Right lobe of liver (tissue), 4 donors: ENCODE measurements at regions not wholly inside any gene's neighbourhood (a gene's known extent, or its start where the extent isn't known, plus 50 kb on each side); places are given as distances from the start of the nearest gene placed in this dataset.
"Not testable (repeated sequence)": the region's sequence is repeated elsewhere in the genome, so short reads cannot be mapped to it uniquely, and the experiment has no call there.

Experiments
- POLR2A ChIP-seq: fragments of 450-650 bp; IDR thresholded peaks from one replicate; pipeline ENCODE4 v1.6.1; 2017; ENCODE audit warnings: antibody characterized with exemption, mild to moderate bottlenecking
- TF ChIP-seq, protein P1 (sequence below), 4 donors: fragments of 200-600 bp in 3 of 4; fragments of 450-650 bp in 1 of 4; IDR thresholded peaks; one replicate each; pipeline versions ENCODE4 v1.5.1 to v1.8.0; 2016 to 2022; ENCODE audit warnings: antibody characterized with exemption in 4 of 4, mild to moderate bottlenecking in 2 of 4
- donor health status: DM: no; HTN: no; CAD: no.
- donor health status: DM: no; HTN: no; CAD: no.
- donor health status: DM: no; HTN: yes; CAD: no.

DNA sequence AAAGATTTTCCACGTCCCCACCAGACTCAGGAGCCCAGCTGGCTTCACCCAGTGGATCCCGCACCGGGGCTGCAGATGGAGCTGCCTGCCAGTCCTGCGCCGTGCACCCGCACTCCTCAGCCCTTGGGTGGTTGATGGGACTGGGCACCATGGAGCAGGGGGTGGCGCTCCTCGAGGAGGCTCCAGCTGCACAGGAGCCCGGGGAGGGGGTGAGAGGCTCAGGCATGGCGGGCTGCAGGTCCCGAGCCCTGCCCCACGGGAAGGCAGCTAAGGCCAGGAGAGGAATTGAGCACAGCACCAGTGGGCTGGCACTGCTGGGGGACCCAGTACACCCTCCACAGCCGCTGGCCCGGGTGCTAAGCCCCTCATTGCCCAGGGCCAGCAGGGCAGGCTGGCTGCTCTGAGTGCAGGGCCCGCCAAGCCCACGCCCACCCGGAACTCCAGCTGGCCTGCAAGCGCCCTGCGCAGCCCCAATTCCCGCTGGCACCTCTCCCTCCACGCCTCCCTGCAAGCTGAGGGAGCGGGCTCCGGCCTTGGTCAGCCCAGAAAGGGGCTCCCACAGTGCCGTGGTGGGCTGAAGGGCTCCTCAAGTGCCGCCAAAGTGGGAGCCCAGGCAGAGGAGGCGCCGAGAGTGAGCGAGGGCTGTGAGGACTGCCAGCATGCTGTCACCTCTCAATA is 1800.9 kb downstream of the OLFM4 start:
- TF ChIP-seq, protein P1, sequence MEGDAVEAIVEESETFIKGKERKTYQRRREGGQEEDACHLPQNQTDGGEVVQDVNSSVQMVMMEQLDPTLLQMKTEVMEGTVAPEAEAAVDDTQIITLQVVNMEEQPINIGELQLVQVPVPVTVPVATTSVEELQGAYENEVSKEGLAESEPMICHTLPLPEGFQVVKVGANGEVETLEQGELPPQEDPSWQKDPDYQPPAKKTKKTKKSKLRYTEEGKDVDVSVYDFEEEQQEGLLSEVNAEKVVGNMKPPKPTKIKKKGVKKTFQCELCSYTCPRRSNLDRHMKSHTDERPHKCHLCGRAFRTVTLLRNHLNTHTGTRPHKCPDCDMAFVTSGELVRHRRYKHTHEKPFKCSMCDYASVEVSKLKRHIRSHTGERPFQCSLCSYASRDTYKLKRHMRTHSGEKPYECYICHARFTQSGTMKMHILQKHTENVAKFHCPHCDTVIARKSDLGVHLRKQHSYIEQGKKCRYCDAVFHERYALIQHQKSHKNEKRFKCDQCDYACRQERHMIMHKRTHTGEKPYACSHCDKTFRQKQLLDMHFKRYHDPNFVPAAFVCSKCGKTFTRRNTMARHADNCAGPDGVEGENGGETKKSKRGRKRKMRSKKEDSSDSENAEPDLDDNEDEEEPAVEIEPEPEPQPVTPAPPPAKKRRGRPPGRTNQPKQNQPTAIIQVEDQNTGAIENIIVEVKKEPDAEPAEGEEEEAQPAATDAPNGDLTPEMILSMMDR (IDR thresholded peaks at IDR 0.05): not testable (repeated sequence)
- not testable (repeated sequence) for TF ChIP-seq POLR2A
